Neural progenitor cell (in vitro differentiated cells): ENCODE measurements at regions not wholly inside any gene's neighbourhood (a gene's known extent, or its start where the extent isn't known, plus 50 kb on each side); places are given as distances from the start of the nearest gene placed in this dataset.

Experiments used
- DNase-seq: peaks from one replicate; pipeline ENCODE4 v3.0.0-alpha.2; 2016; ENCODE audit warnings: low spot score
- H2AFZ ChIP-seq: fragments of 200-600 bp; sonication (generic); replicated peaks from 2 replicates; pipeline ENCODE4 v1.6.1; 2016; ENCODE audit warnings: antibody characterized with exemption
- H3F3A ChIP-seq: fragments of 200-600 bp; sonication (generic); 2 replicates; pipeline ENCODE4 v1.6.1; 2016; ENCODE audit warnings: antibody characterized with exemption, low read depth
- H3K27ac ChIP-seq: fragments of 200-600 bp; sonication (generic); 2 replicates; pipeline ENCODE4 v1.5.1; 2016; ENCODE audit warnings: mild to moderate bottlenecking
- H3K27me3 ChIP-seq: fragments of 200-600 bp; sonication (generic); 2 replicates; pipeline ENCODE4 v1.6.1; 2016; ENCODE audit warnings: mild to moderate bottlenecking, moderate library complexity
- H3K36me3 ChIP-seq: fragments of 200-600 bp; sonication (generic); 2 replicates; pipeline ENCODE4 v1.5.1; 2016
- H3K4me1 ChIP-seq: fragments of 200-600 bp; sonication (generic); 2 replicates; pipeline ENCODE4 v1.6.1; 2016; ENCODE audit warnings: mixed run types
- H3K4me2 ChIP-seq: fragments of 200-600 bp; sonication (generic); 2 replicates; pipeline ENCODE4 v1.6.1; 2016
- H3K4me3 ChIP-seq: fragments of 200-600 bp; sonication (generic); 2 replicates; pipeline ENCODE4 v1.5.1; 2016
- H3K79me2 ChIP-seq: fragments of 200-600 bp; sonication (generic); 2 replicates; pipeline ENCODE4 v1.6.1; 2016; ENCODE audit warnings: low read depth
- H3K9ac ChIP-seq: fragments of 200-600 bp; sonication (generic); 2 replicates; pipeline ENCODE4 v1.6.1; 2016
- H3K9me3 ChIP-seq: fragments of 200-600 bp; sonication (generic); 2 replicates; pipeline ENCODE4 v1.5.1; 2016; ENCODE audit warnings: low read depth
- H4K20me1 ChIP-seq: fragments of 200-600 bp; sonication (generic); 2 replicates; pipeline ENCODE4 v1.6.1; 2016; ENCODE audit warnings: low read depth
- H3K27ac Mint-ChIP-seq: 3 replicates; pipeline ENCODE4 v1.8.0; 2021; ENCODE audit warnings: mixed read lengths
- H3K27me3 Mint-ChIP-seq: 2 replicates; pipeline ENCODE4 v1.8.0; 2022; ENCODE audit warnings: low read depth, mild to moderate bottlenecking, inconsistent platforms, moderate library complexity, mixed read lengths; ENCODE audit not compliant: insufficient read depth
- H3K36me3 Mint-ChIP-seq: 3 replicates; pipeline ENCODE4 v1.8.0; 2021; ENCODE audit warnings: mixed read lengths
- H3K4me1 Mint-ChIP-seq: 3 replicates; pipeline ENCODE4 v1.8.0; 2021; ENCODE audit warnings: mixed read lengths
- H3K4me3 Mint-ChIP-seq: 3 replicates; pipeline ENCODE4 v1.8.0; 2021; ENCODE audit warnings: mild to moderate bottlenecking, moderate library complexity, mixed read lengths
- H3K9me3 Mint-ChIP-seq: 3 replicates; pipeline ENCODE4 v1.8.0; 2020; ENCODE audit warnings: mixed read lengths
- CTCF ChIP-seq: fragments of 200-600 bp; sonication (generic); IDR thresholded peaks from 2 replicates; pipeline ENCODE4 v1.5.1; 2017; ENCODE audit warnings: antibody characterized with exemption, mild to moderate bottlenecking
- EZH2 ChIP-seq: fragments of 200-600 bp; sonication (generic); IDR thresholded peaks from 2 replicates; pipeline ENCODE4 v1.6.1; 2017; ENCODE audit warnings: antibody characterized with exemption, mild to moderate bottlenecking, moderate library complexity
- EZH2phosphoT487 ChIP-seq: fragments of 200-600 bp; sonication (generic); IDR thresholded peaks from 2 replicates; pipeline ENCODE4 v1.6.1; 2017; ENCODE audit warnings: antibody characterized with exemption

- Mint-ChIP-seq H3K36me3 (no peaks in the 10 kb centered on the region), H3K4me1 (peaks cover 3% of the 10 kb centered on the region), H3K27me3 (no peaks in the 10 kb centered on the region), H3K4me3 (no peak overlapping the region), H3K9me3 (peaks cover 14% of the 10 kb centered on the region), H3K27ac (no peak overlapping the region)
- Histone ChIP-seq H3K27me3 (no peaks in the 10 kb centered on the region), H4K20me1 (no peaks in the 10 kb centered on the region), H3K36me3 (no peaks in the 10 kb centered on the region), H3K4me3 (no peak overlapping the region), H3K4me2 (no peak overlapping the region), H3K9ac (no peak overlapping the region), H3K9me3 (no peaks in the 10 kb centered on the region), H3K79me2 (no peaks in the 10 kb centered on the region), H3K4me1 (peaks cover 7% of the 10 kb centered on the region), H3K27ac (no peak overlapping the region), H3F3A (no peaks in the 10 kb centered on the region), H2AFZ (no peak overlapping the region)
- DNase-seq = no peak
- no peak for TF ChIP-seq EZH2phosphoT487
- TF ChIP-seq CTCF = no peak
- no peak for TF ChIP-seq EZH2
Observed at GRCh38 chr1:229810961-229811360, 184.9 kb downstream of the URB2 start.

GRCh38 chr1:229812148-229812547 is 186.1 kb downstream of the URB2 start:
- no peak overlapping the region for H3K4me3 Mint-ChIP-seq

GRCh38 chr1:229812693-229813092 is 186.6 kb downstream of the URB2 start:
- peaks cover 3% of the 10 kb centered on the region for H3K4me1 Mint-ChIP-seq
- Histone ChIP-seq H4K20me1 (no peaks in the 10 kb centered on the region), H3K79me2 (no peaks in the 10 kb centered on the region), H3K9ac (no peak overlapping the region), H3K4me2 (no peak overlapping the region), H2AFZ (no peak overlapping the region), H3K4me3 (no peak overlapping the region), H3K27me3 (no peaks in the 10 kb centered on the region), H3K27ac (no peak overlapping the region), H3K9me3 (no peaks in the 10 kb centered on the region), H3F3A (no peaks in the 10 kb centered on the region), H3K36me3 (no peaks in the 10 kb centered on the region), H3K4me1 (peaks cover 7% of the 10 kb centered on the region)
- no peak overlapping the region for H3K27ac Mint-ChIP-seq
- peaks cover 14% of the 10 kb centered on the region for H3K9me3 Mint-ChIP-seq
- DNase-seq = no peak
- H3K27me3 Mint-ChIP-seq = peaks cover 2% of the 10 kb centered on the region
- no peak for TF ChIP-seq EZH2
- no peak for TF ChIP-seq EZH2phosphoT487
- TF ChIP-seq CTCF = no peak
- no peak overlapping the region for H3K4me3 Mint-ChIP-seq
- H3K36me3 Mint-ChIP-seq = no peaks in the 10 kb centered on the region

More at GRCh38 chr1:229812148-229812547, 186.1 kb downstream of the URB2 start:
- Histone ChIP-seq H3K79me2 (no peaks in the 10 kb centered on the region), H3K9ac (no peak overlapping the region), H3K9me3 (no peaks in the 10 kb centered on the region), H3K36me3 (no peaks in the 10 kb centered on the region), H3K4me2 (no peak overlapping the region), H3K4me3 (no peak overlapping the region), H3F3A (no peaks in the 10 kb centered on the region), H3K4me1 (peaks cover 7% of the 10 kb centered on the region), H2AFZ (no peak overlapping the region), H4K20me1 (no peaks in the 10 kb centered on the region), H3K27me3 (no peaks in the 10 kb centered on the region), H3K27ac (no peak overlapping the region)
- TF ChIP-seq EZH2phosphoT487 = no peak
- no peak for TF ChIP-seq CTCF
- TF ChIP-seq EZH2 = no peak
- Mint-ChIP-seq H3K27me3 (no peaks in the 10 kb centered on the region), H3K9me3 (peaks cover 14% of the 10 kb centered on the region), H3K36me3 (no peaks in the 10 kb centered on the region), H3K4me1 (peaks cover 3% of the 10 kb centered on the region), H3K27ac (no peak overlapping the region)
- no peak for DNase-seq
